ENCODE measurements at regions not wholly inside any gene's neighbourhood (a gene's known extent, or its start where the extent isn't known, plus 50 kb on each side); places are given as distances from the start of the nearest gene placed in this dataset.

DNA sequence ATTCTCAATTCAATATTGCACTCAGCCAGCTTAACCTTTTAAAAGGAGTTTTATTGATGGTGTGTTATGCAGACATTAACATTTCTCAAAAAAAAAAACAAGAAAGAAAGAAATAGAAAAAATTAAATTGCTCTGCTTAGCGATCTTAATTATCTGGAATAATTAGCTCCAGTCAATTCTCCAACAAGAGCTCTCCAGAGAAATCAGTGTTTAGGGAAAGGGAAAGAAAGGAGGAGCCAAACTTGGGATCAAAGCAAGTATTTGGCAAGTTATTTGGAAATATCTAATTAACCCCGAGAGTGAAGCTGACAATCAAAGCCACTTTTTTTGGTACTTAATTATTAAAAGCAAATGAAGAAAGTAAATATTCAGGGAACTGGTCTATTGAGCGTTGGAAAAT, 60.7 kb upstream of the CAMK1G start:
- TF ChIP-seq, protein P1, sequence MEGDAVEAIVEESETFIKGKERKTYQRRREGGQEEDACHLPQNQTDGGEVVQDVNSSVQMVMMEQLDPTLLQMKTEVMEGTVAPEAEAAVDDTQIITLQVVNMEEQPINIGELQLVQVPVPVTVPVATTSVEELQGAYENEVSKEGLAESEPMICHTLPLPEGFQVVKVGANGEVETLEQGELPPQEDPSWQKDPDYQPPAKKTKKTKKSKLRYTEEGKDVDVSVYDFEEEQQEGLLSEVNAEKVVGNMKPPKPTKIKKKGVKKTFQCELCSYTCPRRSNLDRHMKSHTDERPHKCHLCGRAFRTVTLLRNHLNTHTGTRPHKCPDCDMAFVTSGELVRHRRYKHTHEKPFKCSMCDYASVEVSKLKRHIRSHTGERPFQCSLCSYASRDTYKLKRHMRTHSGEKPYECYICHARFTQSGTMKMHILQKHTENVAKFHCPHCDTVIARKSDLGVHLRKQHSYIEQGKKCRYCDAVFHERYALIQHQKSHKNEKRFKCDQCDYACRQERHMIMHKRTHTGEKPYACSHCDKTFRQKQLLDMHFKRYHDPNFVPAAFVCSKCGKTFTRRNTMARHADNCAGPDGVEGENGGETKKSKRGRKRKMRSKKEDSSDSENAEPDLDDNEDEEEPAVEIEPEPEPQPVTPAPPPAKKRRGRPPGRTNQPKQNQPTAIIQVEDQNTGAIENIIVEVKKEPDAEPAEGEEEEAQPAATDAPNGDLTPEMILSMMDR (IDR thresholded peaks at IDR 0.05), result no peak
- no peak overlapping the region for H3K4me3 ChIP-seq
- no peaks in the 10 kb centered on the region for H3K4me1 ChIP-seq
- no peaks in the 10 kb centered on the region for H3K9me3 ChIP-seq
- no peak for ATAC-seq
- intact Hi-C loops (cut with DNase I), result no loop called here
- no peak for DNase-seq
- H3K27me3 ChIP-seq (ENCODE audit: low read depth), result no peaks in the 10 kb centered on the region
- H3K36me3 ChIP-seq, result no peaks in the 10 kb centered on the region
- H3K27ac ChIP-seq, result no peak overlapping the region

DNA sequence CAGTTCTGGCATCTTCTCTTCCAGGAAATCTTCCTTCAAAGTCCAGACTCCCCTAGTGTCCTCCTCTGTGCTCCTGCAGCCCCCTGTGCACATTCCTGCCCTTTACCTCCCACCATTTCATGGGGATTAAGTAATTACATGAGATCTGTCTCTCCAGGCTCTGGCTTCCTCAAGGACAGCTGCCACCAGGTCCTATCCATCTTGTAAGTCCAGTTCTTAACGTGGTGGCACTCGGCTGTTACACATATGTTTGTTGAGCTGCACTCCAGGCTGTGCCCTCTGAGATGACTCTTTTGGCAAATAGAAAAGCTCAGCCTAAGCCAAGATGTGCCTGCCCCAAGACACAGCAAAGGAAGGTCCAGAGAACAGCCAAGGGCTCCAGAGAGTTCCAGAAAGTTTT, 57.4 kb upstream of the CAMK1G start:
- Histone ChIP-seq H3K27ac (no peak overlapping the region), H3K4me1 (no peaks in the 10 kb centered on the region), H3K36me3 (no peaks in the 10 kb centered on the region), H3K4me3 (no peak overlapping the region), H3K27me3 (ENCODE audit: low read depth) (no peaks in the 10 kb centered on the region), H3K9me3 (no peaks in the 10 kb centered on the region)
- no peak for DNase-seq
- TF ChIP-seq, protein P1 (IDR thresholded peaks at IDR 0.05), result no peak
- peak; percentile 7 to 36 for ATAC-seq
- intact Hi-C loops (cut with DNase I), result no loop called here

DNA sequence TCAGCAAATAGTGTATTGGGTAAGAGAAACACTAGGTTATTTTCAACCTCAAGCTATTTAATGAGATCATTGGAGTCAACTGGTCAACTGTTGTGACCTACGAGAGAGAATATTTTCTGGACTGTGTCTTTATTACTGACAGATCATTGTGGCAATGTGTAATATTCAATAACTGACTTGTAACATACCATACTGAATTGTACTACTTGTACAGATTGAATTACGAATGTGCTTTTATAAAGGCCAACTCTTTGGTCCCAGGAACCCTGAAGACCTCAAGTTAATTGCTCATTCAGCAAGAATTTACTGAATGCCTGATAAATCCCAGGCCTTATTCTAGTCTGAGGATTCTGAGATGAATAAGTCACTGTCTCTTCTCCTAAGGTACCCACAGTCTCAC, 56.1 kb upstream of the CAMK1G start:
- intact Hi-C loops (cut with DNase I), result no loop called here
- Histone ChIP-seq H3K9me3 (no peaks in the 10 kb centered on the region), H3K4me3 (no peak overlapping the region), H3K36me3 (no peaks in the 10 kb centered on the region), H3K27ac (no peak overlapping the region), H3K4me1 (no peaks in the 10 kb centered on the region), H3K27me3 (ENCODE audit: low read depth) (no peaks in the 10 kb centered on the region)
- no peak for ATAC-seq
- TF ChIP-seq, protein P1 (IDR thresholded peaks at IDR 0.05), result no peak
- DNase-seq, result no peak

DNA sequence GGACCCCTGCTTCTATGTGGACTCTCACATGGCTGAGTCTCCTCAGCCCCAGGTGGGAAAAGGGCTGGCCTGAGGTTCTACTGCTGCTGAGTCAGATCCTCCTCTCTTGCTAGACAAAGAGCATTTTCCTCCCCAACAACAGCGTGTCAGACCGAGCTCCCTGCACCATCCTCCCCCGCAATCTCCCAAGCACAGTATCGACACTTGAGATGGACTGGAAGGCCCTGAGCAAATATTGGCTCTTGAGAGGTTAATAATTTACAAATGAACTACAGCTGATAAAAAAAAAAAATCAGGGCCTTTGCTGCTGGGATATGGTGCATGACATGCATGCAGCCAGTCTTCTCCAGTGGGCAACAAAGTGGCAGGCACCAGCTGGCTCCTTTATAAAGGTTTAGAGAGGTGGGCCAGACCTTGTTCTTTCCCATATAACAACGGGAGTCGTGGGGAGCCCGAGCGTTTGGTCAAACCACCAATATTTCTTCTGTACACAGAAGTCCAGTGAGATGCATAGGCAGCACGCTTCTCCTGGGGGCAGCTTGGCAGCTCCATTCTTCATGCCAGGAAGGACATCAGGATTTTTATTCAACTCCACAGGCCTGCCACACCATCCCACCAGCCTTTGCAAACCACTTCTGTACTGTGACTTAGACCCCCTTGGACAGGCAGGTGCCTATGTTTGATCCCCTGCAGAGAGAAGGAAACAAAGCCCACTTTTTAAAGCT, 55.4 kb upstream of the CAMK1G start:
- no peak overlapping the region for H3K27ac ChIP-seq
- DNase-seq, result no peak
- no peaks in the 10 kb centered on the region for H3K4me1 ChIP-seq
- intact Hi-C loops (cut with DNase I), result no loop called here
- H3K36me3 ChIP-seq, result no peaks in the 10 kb centered on the region
- no peak overlapping the region for H3K4me3 ChIP-seq
- ATAC-seq, result peak; percentile 83 to 91
- no peaks in the 10 kb centered on the region for H3K9me3 ChIP-seq
- TF ChIP-seq, protein P1 (IDR thresholded peaks at IDR 0.05), result no peak
- no peaks in the 10 kb centered on the region for H3K27me3 ChIP-seq (ENCODE audit: low read depth)

DNA sequence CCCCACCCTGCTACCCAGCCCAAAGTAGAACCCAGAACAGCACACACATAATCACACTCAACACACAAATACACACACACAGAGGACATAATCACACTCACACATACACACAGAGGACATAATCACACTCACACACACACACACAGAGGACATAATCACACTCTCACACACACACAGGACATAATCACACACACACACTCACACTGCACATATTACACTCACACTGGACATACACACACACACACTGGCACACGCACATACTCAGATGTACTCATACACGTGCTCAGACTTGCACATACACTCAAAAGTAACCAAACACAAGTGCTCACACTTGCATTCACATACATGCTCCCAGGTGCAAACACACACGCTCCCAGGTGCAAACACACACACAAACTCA, 54.3 kb upstream of the CAMK1G start:
- H3K9me3 ChIP-seq, result no peaks in the 10 kb centered on the region
- TF ChIP-seq, protein P1 (IDR thresholded peaks at IDR 0.05), result no peak
- H3K27me3 ChIP-seq (ENCODE audit: low read depth), result no peaks in the 10 kb centered on the region
- no peak overlapping the region for H3K27ac ChIP-seq
- intact Hi-C loops (cut with DNase I), result no loop called here
- ATAC-seq (no peak), DNase-seq (no peak)
- H3K4me3 ChIP-seq, result no peak overlapping the region
- H3K36me3 ChIP-seq, result no peaks in the 10 kb centered on the region
- H3K4me1 ChIP-seq, result no peaks in the 10 kb centered on the region

All from lower lobe of right lung (tissue), 2 donors.